ACC112 (cell line): ENCODE measurements at regions not wholly inside any gene's neighbourhood (a gene's known extent, or its start where the extent isn't known, plus 50 kb on each side); places are given as distances from the start of the nearest gene placed in this dataset.

ENCODE experiments used
- H2AFZ ChIP-seq: fragments of 200-600 bp; sonication (generic); one replicate; pipeline ENCODE4 v1.6.0; 2017; ENCODE audit warnings: antibody characterized with exemption, low read length; ENCODE audit not compliant: unreplicated experiment
- H3K27ac ChIP-seq: fragments of 200-600 bp; sonication (generic); 2 replicates; pipeline ENCODE4 v1.5.1; 2014; ENCODE audit warnings: low read depth, mild to moderate bottlenecking, antibody characterized with exemption, low read length, moderate library complexity
- H3K27me3 ChIP-seq: fragments of 200-600 bp; sonication (generic); 2 replicates; pipeline ENCODE4 v1.6.1; 2014; ENCODE audit warnings: mild to moderate bottlenecking, antibody characterized with exemption, low read length, moderate library complexity, mixed read lengths; ENCODE audit not compliant: insufficient read depth
- H3K36me3 ChIP-seq: fragments of 200-600 bp; sonication (generic); 2 replicates; pipeline ENCODE4 v1.6.1; 2016; ENCODE audit warnings: mild to moderate bottlenecking, antibody characterized with exemption, low read length, moderate library complexity, mixed read lengths; ENCODE audit not compliant: insufficient read depth
- H3K4me1 ChIP-seq: fragments of 200-600 bp; sonication (generic); one replicate; pipeline ENCODE4 v1.6.1; 2016; ENCODE audit warnings: low read length, mixed read lengths; ENCODE audit not compliant: insufficient read depth, unreplicated experiment, control insufficient read depth
- H3K4me3 ChIP-seq: fragments of 200-600 bp; sonication (generic); 2 replicates; pipeline ENCODE4 v1.5.1; 2014; ENCODE audit warnings: mild to moderate bottlenecking, low read depth, low read length
- H3K79me2 ChIP-seq: fragments of 200-600 bp; sonication (generic); one replicate; pipeline ENCODE4 v1.6.0; 2016; ENCODE audit warnings: low read length; ENCODE audit not compliant: control insufficient read depth, unreplicated experiment, insufficient read depth

DNA sequence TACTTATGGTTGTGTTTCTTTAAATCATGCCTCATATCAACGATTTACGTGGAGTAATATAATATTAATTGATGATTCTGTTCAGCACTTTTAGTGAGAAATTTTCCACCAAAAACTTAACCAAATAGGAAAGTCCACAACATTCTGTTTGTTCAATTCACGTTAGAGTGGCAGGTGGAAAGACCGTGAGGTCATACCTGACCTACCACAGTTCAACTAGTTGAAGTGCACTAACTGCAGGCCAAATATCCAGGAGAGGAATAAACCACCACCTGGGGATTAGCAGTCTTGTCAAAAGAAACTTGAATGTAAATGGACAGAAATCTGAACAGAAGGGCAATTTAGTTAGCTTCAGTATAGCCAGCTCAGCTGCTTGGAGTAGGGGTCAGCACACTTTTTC, 577.7 kb downstream of the KIF4B start:
- no peaks in the 10 kb centered on the region for H3K27me3 ChIP-seq
- no peaks in the 10 kb centered on the region for H3K79me2 ChIP-seq
- H3K27ac ChIP-seq: no peak overlapping the region
- H3K36me3 ChIP-seq: no peaks in the 10 kb centered on the region
- H3K4me1 ChIP-seq: no peaks in the 10 kb centered on the region
- no peak overlapping the region for H3K4me3 ChIP-seq
- H2AFZ ChIP-seq: no peak overlapping the region

DNA sequence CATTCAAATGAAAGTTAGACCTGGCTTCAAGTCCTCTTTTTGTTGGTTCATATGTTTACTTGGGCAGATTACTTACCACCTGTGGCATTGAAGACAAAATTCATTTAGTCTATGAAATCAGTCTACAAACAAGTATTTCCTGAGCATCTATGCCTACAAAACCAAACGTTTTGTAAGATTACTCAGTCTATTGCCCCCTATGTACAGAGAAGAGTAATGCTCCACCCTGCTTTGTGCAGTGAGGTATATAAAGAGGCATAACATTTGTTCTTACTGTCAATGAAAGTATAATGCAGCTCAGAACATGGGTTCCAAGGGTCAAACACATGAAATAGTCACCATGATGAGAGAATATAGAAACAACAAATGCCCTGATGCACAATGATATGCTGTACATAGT, 580.7 kb downstream of the KIF4B start:
- Histone ChIP-seq H3K79me2 (no peaks in the 10 kb centered on the region), H2AFZ (no peak overlapping the region), H3K27me3 (no peaks in the 10 kb centered on the region), H3K27ac (no peak overlapping the region), H3K4me3 (no peak overlapping the region), H3K36me3 (no peaks in the 10 kb centered on the region), H3K4me1 (no peaks in the 10 kb centered on the region)

DNA sequence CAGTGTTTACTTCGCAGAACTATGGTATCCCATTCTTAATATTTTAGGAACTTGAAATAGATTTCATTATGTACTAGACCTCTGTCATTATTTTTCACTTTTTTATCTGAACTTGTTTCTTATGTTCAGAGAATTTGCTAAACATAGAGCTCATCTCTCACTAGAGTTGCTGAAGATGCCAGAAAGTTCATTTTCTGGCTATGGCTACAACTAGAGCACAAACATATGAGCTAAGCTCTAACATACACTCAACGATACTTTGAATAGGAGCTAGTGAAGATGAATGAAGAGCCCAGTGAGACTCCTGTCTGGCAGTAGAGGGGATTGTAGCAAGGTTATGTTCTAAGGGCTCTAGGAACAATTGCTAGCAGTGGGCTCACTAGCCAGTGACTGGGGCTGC, 582.2 kb downstream of the KIF4B start:
- Histone ChIP-seq H3K36me3 (no peaks in the 10 kb centered on the region), H2AFZ (no peak overlapping the region), H3K27me3 (no peaks in the 10 kb centered on the region), H3K27ac (no peak overlapping the region), H3K79me2 (no peaks in the 10 kb centered on the region), H3K4me3 (no peak overlapping the region), H3K4me1 (no peaks in the 10 kb centered on the region)

DNA sequence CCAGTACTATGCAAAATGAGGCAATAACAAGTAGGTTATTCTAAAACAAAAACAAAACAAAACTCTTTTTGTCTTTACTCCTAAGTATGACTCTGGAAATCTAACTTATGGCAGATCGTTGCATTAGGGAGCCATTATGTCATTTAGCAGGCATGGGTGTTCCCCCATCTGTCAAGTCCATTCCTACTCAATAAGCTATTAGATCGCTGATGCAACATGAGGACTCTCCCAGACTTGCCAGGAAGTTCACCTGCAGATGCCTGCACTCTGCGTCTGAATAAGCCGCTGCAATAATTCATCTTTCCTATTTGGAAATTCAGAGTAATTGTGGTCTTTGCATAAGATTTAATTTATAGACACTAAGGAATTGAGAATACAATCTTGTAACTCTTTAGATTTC, 585.0 kb downstream of the KIF4B start:
- H3K27me3 ChIP-seq: no peaks in the 10 kb centered on the region
- no peaks in the 10 kb centered on the region for H3K79me2 ChIP-seq
- no peak overlapping the region for H3K4me3 ChIP-seq
- H3K36me3 ChIP-seq: no peaks in the 10 kb centered on the region
- H2AFZ ChIP-seq: no peak overlapping the region
- H3K27ac ChIP-seq: no peak overlapping the region
- no peaks in the 10 kb centered on the region for H3K4me1 ChIP-seq

DNA sequence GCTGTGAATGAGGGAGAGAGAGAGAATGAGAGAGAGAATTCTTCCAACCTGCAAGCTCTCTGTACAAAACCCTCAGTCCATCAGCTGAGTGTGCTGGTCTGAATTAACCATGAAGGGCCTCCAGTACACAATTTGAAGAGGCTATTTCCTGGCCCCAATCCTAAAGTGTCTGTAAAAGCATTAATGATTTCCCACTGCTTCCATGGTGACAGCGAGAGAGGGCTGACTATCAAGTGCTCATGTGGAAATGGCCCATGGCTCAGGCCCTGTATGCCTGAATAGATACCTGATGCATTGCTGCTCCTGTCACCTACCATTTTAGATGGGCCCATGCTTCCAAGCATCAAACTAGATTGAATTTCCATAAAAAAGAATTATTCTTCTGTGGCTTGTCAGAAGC, 592.4 kb downstream of the KIF4B start:
- Histone ChIP-seq H3K4me3 (no peak overlapping the region), H3K36me3 (no peaks in the 10 kb centered on the region), H2AFZ (no peak overlapping the region), H3K27ac (no peak overlapping the region), H3K79me2 (no peaks in the 10 kb centered on the region), H3K4me1 (no peaks in the 10 kb centered on the region), H3K27me3 (no peaks in the 10 kb centered on the region)

DNA sequence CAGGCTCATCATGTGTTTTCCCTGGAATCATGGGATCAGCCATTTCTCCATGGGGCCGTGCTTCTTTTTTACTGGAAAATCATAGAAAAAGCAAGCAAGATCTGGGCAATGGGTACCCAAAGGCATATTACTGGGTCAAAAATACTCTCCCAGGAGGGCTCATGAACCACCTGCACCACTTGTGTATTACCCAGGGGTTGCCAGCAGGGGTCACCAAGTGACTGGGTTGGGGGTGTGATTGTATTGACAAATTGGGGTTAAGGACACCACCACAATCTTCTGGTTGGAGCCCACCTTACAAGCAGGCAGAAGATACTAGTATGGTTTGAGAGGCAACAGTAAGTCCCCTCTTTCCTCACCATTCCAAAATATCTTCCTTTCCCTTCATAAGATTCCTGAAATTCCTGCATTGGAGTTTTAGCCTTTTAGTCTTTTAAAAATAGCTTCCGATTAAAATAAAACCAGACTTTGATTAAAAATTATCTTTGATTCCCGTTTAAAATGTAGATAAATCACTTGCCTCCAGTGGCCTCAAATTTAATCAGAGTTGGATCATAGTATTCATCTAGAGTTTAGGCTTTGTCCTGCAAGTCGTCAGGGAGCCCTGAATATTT, 603.3 kb downstream of the KIF4B start:
- Histone ChIP-seq H2AFZ (no peak overlapping the region), H3K27ac (no peak overlapping the region), H3K79me2 (no peaks in the 10 kb centered on the region), H3K36me3 (no peaks in the 10 kb centered on the region), H3K27me3 (no peaks in the 10 kb centered on the region), H3K4me3 (no peak overlapping the region), H3K4me1 (no peaks in the 10 kb centered on the region)

DNA sequence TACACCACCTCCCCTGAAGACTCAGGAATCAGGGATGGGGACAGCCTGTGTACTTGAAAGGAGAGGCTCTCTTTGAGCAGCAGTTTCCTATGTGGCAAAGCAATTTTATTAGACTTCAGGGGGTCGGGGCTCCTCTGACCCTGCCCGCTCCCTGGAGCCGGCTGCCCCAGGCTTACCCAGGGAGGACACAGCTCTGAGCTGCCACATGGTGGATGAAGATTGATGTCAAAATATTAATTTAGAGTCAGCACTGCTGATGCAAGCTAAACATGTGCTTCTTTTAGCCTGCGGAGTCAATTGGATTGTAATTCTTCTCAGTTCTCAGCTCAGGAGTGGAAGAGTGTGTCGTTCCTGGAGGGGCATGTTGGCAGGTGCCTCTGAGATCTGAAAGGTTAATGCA, 606.1 kb downstream of the KIF4B start:
- Histone ChIP-seq H3K4me3 (no peak overlapping the region), H2AFZ (no peak overlapping the region), H3K36me3 (no peaks in the 10 kb centered on the region), H3K27me3 (no peaks in the 10 kb centered on the region), H3K79me2 (no peaks in the 10 kb centered on the region), H3K4me1 (no peaks in the 10 kb centered on the region), H3K27ac (no peak overlapping the region)

DNA sequence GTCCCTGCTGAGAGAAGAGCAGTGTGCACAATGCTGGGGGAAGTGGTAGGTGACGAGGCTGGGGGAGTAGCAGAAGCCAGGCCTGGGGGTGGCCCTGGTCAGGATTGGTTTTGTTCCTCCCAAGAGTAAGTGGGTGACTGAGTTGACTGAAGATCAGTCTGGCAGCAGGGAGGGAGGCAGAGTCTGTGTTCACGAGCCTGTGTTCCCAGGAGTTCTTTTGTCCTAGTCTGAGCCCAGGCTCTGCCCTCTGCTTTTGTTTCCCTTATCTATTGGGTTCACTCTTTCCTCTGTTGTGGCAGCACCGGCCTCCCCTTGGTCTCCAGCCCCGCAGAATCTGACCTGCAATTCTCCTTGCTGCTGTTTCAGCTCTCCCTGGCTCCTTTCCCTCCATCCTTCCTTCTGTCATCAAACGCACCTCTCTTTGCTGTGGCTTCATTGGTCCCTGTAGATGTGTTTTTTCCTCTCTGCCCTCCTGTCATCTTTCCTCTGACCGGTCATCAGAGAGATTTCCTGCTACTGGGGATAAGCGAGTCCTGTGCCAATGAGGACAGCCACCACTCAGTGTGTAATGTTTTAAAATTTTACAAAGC, 607.4 kb downstream of the KIF4B start:
- no peaks in the 10 kb centered on the region for H3K4me1 ChIP-seq
- H3K27ac ChIP-seq: no peak overlapping the region
- no peaks in the 10 kb centered on the region for H3K27me3 ChIP-seq
- no peak overlapping the region for H2AFZ ChIP-seq
- H3K36me3 ChIP-seq: no peaks in the 10 kb centered on the region
- no peak overlapping the region for H3K4me3 ChIP-seq
- no peaks in the 10 kb centered on the region for H3K79me2 ChIP-seq

DNA sequence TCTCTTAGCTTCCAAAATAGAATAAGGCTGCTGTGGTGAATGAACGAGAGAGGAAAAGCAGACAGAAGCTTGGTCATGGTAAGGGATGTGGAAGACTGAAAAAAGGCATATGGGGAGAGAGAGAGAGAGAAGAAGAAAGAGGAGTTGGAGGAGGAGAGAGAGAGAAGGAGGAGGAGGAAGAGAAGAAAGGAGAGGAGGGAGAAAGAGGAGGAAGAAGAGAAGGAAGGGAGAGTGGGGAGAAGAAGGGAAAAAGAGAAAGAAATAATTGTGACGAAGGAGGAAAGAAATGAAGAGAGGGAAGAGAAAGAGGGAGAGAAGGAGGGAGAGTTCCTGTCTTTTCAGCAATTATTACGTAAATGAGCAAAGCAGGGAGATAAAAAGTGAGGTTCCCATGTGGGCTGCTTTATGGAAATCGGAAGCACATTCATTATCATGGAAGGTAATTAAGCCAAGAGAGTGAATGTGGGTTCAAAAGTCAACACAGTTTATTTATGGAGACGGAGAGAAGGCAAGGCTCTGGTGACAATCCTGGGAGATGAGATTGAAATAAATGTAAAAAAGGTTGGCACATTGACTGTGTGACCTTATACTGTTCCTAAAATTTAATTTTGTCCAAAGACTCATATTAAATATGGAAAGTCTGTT, 611.2 kb downstream of the KIF4B start:
- no peaks in the 10 kb centered on the region for H3K36me3 ChIP-seq
- H3K27ac ChIP-seq: no peak overlapping the region
- no peaks in the 10 kb centered on the region for H3K79me2 ChIP-seq
- H3K27me3 ChIP-seq: no peaks in the 10 kb centered on the region
- H3K4me3 ChIP-seq: no peak overlapping the region
- no peak overlapping the region for H2AFZ ChIP-seq
- no peaks in the 10 kb centered on the region for H3K4me1 ChIP-seq

DNA sequence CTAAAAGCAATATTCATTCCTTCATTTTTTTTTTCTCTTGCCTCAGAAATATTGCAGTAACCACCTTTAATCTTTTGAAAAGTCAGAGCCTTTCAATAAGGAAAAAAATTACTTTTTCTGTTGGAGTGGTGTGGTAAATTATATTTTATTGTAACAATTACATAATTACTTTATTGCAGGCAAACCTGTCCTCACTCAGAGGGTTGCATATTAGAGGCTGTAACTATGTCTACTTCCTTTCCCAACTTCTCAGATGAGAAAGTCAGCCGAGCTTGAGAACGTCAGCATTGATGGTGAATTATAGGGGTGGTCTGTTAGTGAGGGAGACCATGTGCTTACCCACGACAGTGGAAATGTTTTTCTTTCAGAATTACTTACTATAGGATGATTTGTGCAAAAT, 611.8 kb downstream of the KIF4B start:
- Histone ChIP-seq H3K27me3 (no peaks in the 10 kb centered on the region), H3K79me2 (no peaks in the 10 kb centered on the region), H3K27ac (no peak overlapping the region), H3K4me3 (no peak overlapping the region), H2AFZ (no peak overlapping the region), H3K4me1 (no peaks in the 10 kb centered on the region), H3K36me3 (no peaks in the 10 kb centered on the region)

DNA sequence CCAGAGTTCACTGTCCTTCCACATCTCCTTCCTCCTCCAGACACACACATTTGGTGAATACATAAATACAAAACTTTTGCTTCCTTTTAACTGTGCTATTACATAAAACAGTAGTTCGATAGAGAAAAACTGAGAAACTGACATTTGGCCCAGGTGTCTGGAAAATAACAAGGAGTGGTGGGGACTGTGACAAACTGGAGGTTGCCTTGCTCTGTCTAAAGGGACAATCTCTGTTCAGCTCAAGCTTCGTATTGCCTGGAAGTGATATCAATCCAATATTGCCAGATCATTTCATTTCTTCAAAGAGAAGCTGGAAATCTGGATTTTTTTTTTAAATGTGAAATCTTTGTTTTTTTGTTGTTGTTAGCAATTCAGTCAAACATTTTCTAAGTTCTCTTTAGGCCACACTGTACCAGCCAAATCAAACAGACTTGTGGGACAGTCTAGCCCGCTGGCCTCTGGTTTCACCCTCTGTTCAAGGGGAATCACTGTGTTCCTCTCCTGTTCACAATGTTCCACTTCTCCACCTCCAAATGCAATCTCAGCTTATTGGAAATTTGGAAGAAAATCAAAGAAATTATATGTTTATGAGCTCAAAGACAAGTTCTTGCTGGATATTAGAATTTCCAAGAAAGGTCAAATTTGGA, 612.5 kb downstream of the KIF4B start:
- no peak overlapping the region for H3K4me3 ChIP-seq
- H3K36me3 ChIP-seq: no peaks in the 10 kb centered on the region
- H3K4me1 ChIP-seq: no peaks in the 10 kb centered on the region
- no peak overlapping the region for H2AFZ ChIP-seq
- no peaks in the 10 kb centered on the region for H3K79me2 ChIP-seq
- no peaks in the 10 kb centered on the region for H3K27me3 ChIP-seq
- H3K27ac ChIP-seq: no peak overlapping the region
